H1 (cell line): ENCODE measurements at regions not wholly inside any gene's neighbourhood (a gene's known extent, or its start where the extent isn't known, plus 50 kb on each side); places are given as distances from the start of the nearest gene placed in this dataset.

Experiments used
- CBX5 ChIP-seq: fragments of 300-800, 300-1000 bp; sonication (generic); IDR thresholded peaks from 2 replicates; pipeline ENCODE4 v1.7.1; 2016; ENCODE audit warnings: antibody characterized with exemption, low read length, low read depth
- CBX8 ChIP-seq: fragments of 300-800, 300-1000 bp; sonication (generic); IDR thresholded peaks from 2 replicates; pipeline ENCODE4 v1.7.1; 2016; ENCODE audit warnings: low read depth, low read length, borderline replicate concordance
- FOSL1 ChIP-seq: IDR thresholded peaks from 2 replicates; pipeline ENCODE4 v1.6.1; 2011; ENCODE audit warnings: mild to moderate bottlenecking, low read depth, low read length, moderate library complexity; ENCODE audit not compliant: insufficient read depth
- JUND ChIP-seq: IDR thresholded peaks from 2 replicates; pipeline ENCODE4 v1.6.1; 2011; ENCODE audit warnings: mild to moderate bottlenecking, improper control_type of control experiment, low read length
- SRF ChIP-seq: IDR thresholded peaks from 2 replicates; pipeline ENCODE4 v1.6.1; 2011; ENCODE audit warnings: mild to moderate bottlenecking, low read depth, low read length, moderate library complexity
- TEAD4 ChIP-seq: IDR thresholded peaks from 2 replicates; pipeline ENCODE4 v1.6.1; 2012; ENCODE audit warnings: low read depth, low read length, inconsistent platforms, mixed read lengths

DNA sequence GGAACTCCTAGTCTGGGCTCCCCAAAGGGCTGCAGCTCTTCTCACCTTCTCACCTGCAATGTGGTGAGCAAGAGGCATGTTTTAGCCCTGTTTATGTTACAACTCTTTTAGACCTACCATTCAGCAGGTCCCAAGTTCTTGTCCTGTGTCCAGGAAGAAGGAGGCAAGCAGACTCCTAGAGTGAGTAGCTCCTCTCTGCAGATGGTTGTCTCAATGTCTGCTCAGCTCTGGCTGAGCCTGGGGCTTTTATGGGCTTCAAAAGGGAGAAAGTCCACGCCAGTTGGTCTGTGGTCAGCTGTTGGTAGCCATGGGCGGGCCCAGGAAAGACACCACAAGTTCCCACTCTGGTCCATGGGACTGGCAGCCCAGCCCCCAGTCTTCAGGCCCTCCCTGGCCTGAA, 148.1 kb upstream of the HS6ST1 start (continued):
- TF ChIP-seq JUND = no peak
- TF ChIP-seq CBX8 = no peak
- no peak for TF ChIP-seq SRF
- no peak for TF ChIP-seq CBX5
- TF ChIP-seq FOSL1 = no peak
- no peak for TF ChIP-seq TEAD4
